Fibroblast of mammary gland (primary cell): ENCODE measurements at regions not wholly inside any gene's neighbourhood (a gene's known extent, or its start where the extent isn't known, plus 50 kb on each side); places are given as distances from the start of the nearest gene placed in this dataset.

ENCODE experiments used
- DNase-seq: peaks from one replicate; pipeline ENCODE4 v3.0.0-alpha.2; 2010; ENCODE audit warnings: low read depth
- H3K4me3 ChIP-seq: 2 replicates; pipeline ENCODE4 v1.5.1; 2011; ENCODE audit warnings: low read depth, mild to moderate bottlenecking, low read length, moderate library complexity; ENCODE audit not compliant: control insufficient read depth
- TF ChIP-seq, protein P1 (sequence below): conservative IDR thresholded peaks from 2 replicates; pipeline ENCODE4 v1.5.1; 2011; ENCODE audit warnings: low read depth, low read length, inconsistent platforms; ENCODE audit not compliant: control insufficient read depth, insufficient read depth

DNA sequence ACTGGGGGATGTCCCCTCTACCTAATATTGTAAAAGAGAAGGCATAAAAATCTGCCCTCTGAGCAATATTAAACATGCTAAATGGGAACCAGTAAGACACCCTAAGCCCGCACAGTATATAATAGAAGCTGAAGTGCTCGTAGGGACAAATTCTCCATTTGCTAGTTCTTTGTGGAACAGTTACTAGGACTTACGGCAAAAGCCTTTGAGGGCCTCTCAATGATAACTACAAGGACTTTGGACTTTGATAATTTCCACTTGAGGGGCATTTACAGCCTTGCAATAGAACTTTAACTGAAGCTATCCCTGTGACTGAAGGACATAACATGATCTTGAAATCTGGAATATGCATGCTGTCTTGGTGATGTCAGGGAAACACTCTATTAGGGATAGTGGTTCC lies 111.5 kb upstream of the IFNG-AS1 start:
- DNase-seq, result no peak
- no peak overlapping the region for H3K4me3 ChIP-seq

DNA sequence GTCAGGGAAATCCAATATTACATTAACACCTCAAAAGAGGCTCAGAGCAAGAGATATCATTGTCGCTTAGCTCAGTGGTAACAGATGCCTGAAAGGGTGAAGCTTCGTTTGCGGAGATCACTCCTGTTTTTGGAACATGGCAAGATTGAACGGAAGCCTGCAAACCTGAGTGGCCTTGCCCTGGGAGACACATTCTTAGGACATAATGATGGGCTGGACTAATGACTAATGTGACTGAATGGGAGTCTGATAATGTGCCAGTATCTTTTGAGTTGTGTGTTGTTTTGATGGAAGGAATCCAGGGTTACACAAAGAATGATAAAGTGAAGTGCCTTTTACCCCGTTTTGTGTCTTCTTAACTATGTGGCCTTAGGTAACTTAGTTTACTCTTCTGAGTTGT lies 109.3 kb upstream of the IFNG-AS1 start:
- TF ChIP-seq, protein P1, sequence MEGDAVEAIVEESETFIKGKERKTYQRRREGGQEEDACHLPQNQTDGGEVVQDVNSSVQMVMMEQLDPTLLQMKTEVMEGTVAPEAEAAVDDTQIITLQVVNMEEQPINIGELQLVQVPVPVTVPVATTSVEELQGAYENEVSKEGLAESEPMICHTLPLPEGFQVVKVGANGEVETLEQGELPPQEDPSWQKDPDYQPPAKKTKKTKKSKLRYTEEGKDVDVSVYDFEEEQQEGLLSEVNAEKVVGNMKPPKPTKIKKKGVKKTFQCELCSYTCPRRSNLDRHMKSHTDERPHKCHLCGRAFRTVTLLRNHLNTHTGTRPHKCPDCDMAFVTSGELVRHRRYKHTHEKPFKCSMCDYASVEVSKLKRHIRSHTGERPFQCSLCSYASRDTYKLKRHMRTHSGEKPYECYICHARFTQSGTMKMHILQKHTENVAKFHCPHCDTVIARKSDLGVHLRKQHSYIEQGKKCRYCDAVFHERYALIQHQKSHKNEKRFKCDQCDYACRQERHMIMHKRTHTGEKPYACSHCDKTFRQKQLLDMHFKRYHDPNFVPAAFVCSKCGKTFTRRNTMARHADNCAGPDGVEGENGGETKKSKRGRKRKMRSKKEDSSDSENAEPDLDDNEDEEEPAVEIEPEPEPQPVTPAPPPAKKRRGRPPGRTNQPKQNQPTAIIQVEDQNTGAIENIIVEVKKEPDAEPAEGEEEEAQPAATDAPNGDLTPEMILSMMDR, result no peak
- DNase-seq, result no peak
- no peak overlapping the region for H3K4me3 ChIP-seq

More for the DNA sequence above, 111.5 kb upstream of the IFNG-AS1 start:
- TF ChIP-seq, protein P1, result no peak

DNA sequence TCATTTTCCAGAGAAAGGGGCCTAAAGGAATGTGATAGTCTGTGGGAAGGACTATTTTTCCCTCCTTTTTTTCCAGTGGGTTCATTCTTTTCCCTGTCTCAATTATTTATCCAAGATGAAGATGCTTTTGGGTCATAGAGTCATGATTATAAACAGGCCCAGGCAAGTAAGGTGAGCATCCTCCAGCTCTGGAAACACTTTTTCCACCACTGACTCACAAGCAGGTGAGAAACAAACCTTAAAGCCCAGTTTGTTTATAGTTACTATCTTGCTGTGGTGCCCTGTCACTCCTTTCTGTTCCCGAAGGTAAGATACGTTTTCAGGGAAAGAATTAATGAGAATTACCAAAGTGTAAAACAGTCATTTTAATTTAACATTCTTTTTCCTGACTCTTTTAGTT lies 107.7 kb upstream of the IFNG-AS1 start:
- no peak for DNase-seq
- TF ChIP-seq, protein P1, result no peak
- no peak overlapping the region for H3K4me3 ChIP-seq

DNA sequence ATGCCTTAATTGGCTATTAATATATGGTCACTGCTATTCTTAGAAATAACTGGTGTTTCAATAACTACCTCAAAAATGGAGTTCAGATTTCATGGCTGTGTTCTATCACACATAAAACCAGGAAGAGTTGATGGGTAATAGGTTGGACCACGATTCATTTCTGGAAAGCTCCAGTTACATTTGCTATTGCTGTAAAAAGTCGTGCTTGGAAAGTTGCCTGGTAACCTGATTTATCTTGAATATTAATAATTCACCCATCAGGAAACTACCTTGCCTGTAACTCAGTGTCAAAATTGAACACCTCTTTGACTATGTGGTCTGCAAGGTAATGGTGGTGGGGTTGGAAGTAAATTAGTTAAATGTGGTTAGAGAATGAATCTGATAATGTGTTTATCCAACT lies 104.7 kb upstream of the IFNG-AS1 start:
- no peak overlapping the region for H3K4me3 ChIP-seq
- TF ChIP-seq, protein P1, result no peak
- no peak for DNase-seq

DNA sequence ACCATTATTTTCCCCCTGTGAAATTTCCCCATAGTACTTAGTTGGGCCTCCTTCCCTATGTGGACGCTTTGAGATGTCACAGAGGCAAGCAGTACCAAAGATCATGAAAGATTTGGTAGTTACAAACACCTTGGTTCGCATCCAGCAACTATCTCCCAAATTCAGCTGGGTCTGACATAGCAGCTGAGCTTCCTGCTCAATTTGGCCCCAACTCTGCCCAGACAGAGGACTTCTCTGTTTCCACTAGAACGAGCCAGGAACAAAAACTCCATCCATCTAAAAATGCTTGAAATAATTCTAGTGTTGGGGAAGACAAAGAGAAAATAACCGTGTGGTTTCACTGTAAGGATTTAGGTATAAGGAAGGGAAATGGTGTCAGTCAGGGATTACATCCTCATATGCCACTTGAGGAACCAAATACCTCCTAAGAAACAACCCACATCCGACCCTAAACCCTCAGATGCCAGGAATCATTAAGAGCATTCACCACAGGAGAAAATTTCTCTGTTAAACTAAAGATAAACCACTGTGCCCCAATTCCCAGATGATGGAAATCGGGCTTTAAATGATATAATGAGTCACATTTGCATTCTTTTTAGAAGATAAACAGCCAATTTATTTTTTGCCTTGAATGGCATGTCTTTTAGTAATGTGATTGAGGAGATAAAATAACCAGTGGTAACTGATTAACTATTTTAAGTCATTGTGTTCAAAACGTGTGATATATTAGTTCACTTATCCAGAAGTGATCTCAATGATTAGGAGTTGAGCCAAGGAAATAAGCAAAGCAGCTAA lies 103.7 kb upstream of the IFNG-AS1 start:
- TF ChIP-seq, protein P1, result no peak
- no peak overlapping the region for H3K4me3 ChIP-seq
- DNase-seq, result no peak

DNA sequence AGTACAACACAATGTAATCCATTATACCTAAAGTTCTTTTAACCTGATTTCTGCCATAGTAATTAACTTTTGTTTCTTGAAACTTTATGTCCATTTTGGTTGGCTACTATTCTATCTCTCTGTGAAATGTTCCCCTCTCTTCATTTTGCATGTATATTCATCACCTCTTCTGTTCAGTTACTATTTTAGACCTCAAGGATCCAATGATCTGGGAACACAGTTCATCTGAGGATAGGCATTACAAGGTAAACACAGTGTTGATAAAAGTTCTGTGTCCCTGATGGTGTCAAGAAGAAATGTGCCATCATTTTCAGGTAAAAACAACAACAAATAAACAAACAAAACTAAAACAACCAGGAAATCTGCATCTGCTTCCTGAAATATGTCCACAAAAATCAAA lies 102.2 kb upstream of the IFNG-AS1 start:
- DNase-seq, result no peak
- H3K4me3 ChIP-seq, result no peak overlapping the region
- TF ChIP-seq, protein P1, result no peak
